D721Med (cell line): ENCODE measurements at regions not wholly inside any gene's neighbourhood (a gene's known extent, or its start where the extent isn't known, plus 50 kb on each side); places are given as distances from the start of the nearest gene placed in this dataset.
"Not testable (repeated sequence)": the region's sequence is repeated elsewhere in the genome, so short reads cannot be mapped to it uniquely, and the experiment has no call there.

ENCODE experiments used
- DNase-seq: peaks from one replicate; pipeline ENCODE4 v3.0.0; 2011; ENCODE audit warnings: low spot score; ENCODE audit not compliant: insufficient read length
- FAIRE-seq: peaks from 2 replicates; lab custom pipeline; 2011; peaks lifted over from hg19 to GRCh38; lab: Jason Lieb, UNC

DNA sequence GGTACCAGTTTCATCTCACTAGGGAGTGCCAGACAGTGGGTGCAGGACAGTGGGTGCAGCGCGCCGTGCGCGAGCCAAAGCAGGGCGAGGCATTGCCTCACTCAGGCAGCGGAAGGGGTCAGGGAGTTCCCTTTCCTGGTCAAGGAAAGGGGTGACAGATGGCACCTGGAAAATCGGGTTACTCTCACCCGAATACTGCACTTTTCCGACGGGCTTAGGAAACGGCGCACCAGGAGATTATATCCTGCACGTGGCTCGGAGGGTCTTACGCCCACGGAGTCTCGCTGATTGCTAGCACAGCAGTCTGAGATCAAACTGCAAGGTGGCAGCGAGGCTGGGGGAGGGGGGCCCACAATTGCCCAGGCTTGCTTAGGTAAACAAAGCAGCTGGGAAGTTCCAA, 152.0 kb upstream of the PCDH11X start:
- not testable (repeated sequence) for DNase-seq, FAIRE-seq

DNA sequence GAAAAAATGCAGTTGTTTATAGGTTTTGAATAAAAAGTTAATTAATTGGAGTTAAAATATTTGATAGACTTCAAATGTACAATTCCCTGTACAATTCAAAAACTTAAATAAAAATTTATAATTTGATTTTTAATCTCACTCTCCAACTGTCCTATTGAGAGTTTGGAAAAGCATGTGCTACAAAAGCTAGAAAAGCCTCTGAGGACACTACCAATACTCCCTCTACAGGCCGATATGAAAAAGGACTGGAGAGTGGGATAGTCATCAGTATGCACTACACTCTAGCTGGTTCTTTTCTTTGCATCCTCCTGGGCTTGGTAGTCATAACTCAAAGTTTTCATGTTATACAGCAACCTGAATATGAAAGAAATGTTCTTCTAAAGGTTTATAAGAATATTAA, 139.9 kb upstream of the PCDH11X start:
- not testable (repeated sequence) for DNase-seq
- peak; percentile 29 for FAIRE-seq
